Endothelial cell of umbilical vein (primary cell): ENCODE measurements at regions not wholly inside any gene's neighbourhood (a gene's known extent, or its start where the extent isn't known, plus 50 kb on each side); places are given as distances from the start of the nearest gene placed in this dataset.

Experiments used
- EZH2 ChIP-seq: IDR thresholded peaks from 2 replicates; pipeline ENCODE4 v1.6.1; 2012; ENCODE audit warnings: borderline replicate concordance, low read depth, mild to moderate bottlenecking, moderate library complexity, low read length, inconsistent platforms; ENCODE audit not compliant: severe bottlenecking
- TF ChIP-seq, protein P1 (sequence below), 2 donors: IDR thresholded peaks; 1 replicate in 1 of 2; 2 replicates in 1 of 2; pipeline ENCODE4 v1.5.1; 2011; ENCODE audit warnings: low read length in 2 of 2, mild to moderate bottlenecking in 2 of 2, moderate library complexity in 2 of 2, control low read depth in 1 of 2, inconsistent platforms in 1 of 2, low read depth in 1 of 2; ENCODE audit not compliant: insufficient read depth in 1 of 2; ENCODE audit errors: extremely low read depth in 1 of 2

DNA sequence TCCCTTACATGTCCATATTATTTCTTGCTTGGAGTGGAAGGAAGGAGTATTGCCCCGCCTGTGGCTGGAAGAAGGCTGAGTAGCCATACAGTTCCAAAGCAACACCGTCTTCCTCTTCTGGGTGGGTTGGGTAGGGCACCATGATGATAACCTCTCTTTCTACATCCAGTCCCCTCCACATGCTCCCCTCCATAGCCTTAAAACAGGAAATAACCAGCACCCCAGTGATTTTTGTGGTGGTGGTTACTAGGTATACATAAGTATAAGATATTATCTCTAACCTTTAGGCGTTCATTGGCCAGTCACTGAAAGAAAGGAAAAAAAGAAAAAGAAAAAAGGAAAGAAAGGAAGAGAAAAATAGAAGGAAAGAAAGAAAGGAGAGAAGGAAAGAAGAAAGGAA is 63.1 kb downstream of the CXCR4 start:
- TF ChIP-seq EZH2 = no peak
- TF ChIP-seq, protein P1, sequence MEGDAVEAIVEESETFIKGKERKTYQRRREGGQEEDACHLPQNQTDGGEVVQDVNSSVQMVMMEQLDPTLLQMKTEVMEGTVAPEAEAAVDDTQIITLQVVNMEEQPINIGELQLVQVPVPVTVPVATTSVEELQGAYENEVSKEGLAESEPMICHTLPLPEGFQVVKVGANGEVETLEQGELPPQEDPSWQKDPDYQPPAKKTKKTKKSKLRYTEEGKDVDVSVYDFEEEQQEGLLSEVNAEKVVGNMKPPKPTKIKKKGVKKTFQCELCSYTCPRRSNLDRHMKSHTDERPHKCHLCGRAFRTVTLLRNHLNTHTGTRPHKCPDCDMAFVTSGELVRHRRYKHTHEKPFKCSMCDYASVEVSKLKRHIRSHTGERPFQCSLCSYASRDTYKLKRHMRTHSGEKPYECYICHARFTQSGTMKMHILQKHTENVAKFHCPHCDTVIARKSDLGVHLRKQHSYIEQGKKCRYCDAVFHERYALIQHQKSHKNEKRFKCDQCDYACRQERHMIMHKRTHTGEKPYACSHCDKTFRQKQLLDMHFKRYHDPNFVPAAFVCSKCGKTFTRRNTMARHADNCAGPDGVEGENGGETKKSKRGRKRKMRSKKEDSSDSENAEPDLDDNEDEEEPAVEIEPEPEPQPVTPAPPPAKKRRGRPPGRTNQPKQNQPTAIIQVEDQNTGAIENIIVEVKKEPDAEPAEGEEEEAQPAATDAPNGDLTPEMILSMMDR (IDR thresholded peaks at IDR 0.05; ENCODE audit: extremely low read depth in 1 of 2, insufficient read depth in 1 of 2, low read depth in 1 of 2, low read length in 2 of 2) = no peak
